B cell (primary cell): ENCODE measurements at regions not wholly inside any gene's neighbourhood (a gene's known extent, or its start where the extent isn't known, plus 50 kb on each side); places are given as distances from the start of the nearest gene placed in this dataset.

ENCODE experiments used
- CTCF ChIP-seq: fragments of 200-600 bp; IDR thresholded peaks from one replicate; pipeline ENCODE4 v1.8.0; 2022; ENCODE audit warnings: antibody characterized with exemption, mild to moderate bottlenecking
- EZH2 ChIP-seq: IDR thresholded peaks from 2 replicates; pipeline ENCODE4 v1.6.1; 2012; ENCODE audit warnings: borderline replicate concordance, low read depth, mild to moderate bottlenecking, moderate library complexity, low read length; ENCODE audit not compliant: insufficient read depth, poor library complexity, severe bottlenecking

DNA sequence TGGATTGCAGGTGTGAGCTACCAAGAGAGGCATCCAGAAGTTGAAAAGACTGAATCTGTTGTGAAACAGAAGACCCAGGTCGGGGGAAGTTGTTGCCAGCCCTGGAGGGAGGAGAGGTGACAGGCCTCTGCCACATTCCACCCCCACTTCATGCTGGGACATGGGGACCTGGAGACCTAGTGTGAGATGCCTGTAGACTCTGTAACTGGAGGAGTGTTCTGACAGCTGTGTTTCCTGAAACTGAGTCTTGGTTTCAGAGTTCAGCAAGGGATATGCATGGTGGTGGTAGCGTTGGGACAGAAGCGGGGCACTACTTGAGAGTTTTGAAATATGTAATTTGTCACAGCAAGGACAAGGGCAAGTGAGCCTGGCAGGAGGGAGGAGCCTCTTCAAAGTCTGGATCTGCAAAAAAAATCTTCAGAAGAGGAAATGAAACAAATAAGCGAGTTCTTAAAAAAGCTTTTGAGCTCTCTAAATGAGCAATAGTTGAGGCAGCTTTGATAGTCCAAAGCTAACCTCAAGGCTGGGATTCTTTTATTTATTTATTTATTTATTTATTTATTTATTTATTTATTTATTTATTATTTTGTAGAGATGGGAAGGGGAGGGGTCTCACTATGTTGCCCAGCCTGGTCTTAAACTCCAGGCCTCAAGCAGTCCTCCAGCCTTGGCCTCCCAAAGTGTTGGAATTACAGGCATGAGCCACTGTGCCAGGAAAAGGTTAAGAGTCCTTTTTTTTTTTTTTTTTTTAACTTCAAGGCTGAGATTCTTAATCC lies 58.9 kb upstream of the EEA1 start:
- TF ChIP-seq CTCF = no peak
- TF ChIP-seq EZH2 = no peak
